ENCODE measurements at regions not wholly inside any gene's neighbourhood (a gene's known extent, or its start where the extent isn't known, plus 50 kb on each side); places are given as distances from the start of the nearest gene placed in this dataset.

DNA sequence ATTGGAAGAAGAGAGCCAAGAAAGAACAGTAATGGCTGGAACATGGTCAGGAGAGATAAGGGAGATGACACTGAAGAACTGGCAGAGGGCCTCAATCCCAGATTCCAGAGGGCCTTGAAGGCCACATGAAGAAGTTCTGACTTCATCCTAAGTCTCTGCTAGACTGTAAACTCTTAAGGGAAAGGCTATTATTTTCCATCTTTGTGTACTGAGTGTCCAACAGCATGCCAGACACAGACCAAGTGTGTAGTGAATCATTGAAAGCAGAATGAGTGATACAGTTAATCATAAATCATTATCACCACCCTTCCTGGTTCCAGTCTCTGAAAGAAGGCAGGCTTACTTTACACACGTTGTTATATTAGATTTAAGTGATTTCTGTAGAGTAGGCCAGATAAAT, 185.3 kb upstream of the C11orf87 start:
- Histone ChIP-seq H3K9me3 (ENCODE audit: control insufficient read depth, low read depth, low read length) (no peaks in the 10 kb centered on the region), H3K9ac (ENCODE audit: low read length) (no peak overlapping the region), H3K4me3 (ENCODE audit: low read length) (no peak overlapping the region), H3K4me1 (ENCODE audit: control insufficient read depth, low read depth, low read length) (no peaks in the 10 kb centered on the region), H3K27me3 (ENCODE audit: control insufficient read depth, insufficient read depth, low read length) (no peaks in the 10 kb centered on the region), H3K36me3 (ENCODE audit: control insufficient read depth, low read depth, low read length) (no peaks in the 10 kb centered on the region), H3K27ac (ENCODE audit: low read length) (no peak overlapping the region)

DNA sequence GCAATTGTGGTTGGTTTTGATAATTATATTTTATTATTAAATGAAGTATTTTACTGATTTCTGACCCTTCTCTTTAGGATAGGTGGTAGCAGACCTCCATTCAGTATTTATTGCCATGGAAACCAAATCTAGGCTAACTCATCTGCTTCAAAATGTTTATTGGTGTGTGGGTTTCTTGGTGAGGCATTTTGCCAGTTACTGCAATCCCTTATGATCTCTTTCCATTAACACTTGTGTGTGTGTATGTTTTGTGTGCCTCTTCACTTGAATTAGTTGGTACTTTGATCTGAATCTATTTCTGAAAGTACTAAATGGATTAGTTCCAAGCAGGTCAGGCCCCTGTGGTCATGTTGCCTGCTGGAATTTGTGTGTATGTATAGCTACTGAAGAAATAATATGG, 184.4 kb upstream of the C11orf87 start:
- Histone ChIP-seq H3K9me3 (ENCODE audit: control insufficient read depth, low read depth, low read length) (no peaks in the 10 kb centered on the region), H3K4me3 (ENCODE audit: low read length) (no peak overlapping the region), H3K9ac (ENCODE audit: low read length) (no peak overlapping the region), H3K27ac (ENCODE audit: low read length) (no peak overlapping the region), H3K4me1 (ENCODE audit: control insufficient read depth, low read depth, low read length) (no peaks in the 10 kb centered on the region), H3K36me3 (ENCODE audit: control insufficient read depth, low read depth, low read length) (no peaks in the 10 kb centered on the region), H3K27me3 (ENCODE audit: control insufficient read depth, insufficient read depth, low read length) (no peaks in the 10 kb centered on the region)

DNA sequence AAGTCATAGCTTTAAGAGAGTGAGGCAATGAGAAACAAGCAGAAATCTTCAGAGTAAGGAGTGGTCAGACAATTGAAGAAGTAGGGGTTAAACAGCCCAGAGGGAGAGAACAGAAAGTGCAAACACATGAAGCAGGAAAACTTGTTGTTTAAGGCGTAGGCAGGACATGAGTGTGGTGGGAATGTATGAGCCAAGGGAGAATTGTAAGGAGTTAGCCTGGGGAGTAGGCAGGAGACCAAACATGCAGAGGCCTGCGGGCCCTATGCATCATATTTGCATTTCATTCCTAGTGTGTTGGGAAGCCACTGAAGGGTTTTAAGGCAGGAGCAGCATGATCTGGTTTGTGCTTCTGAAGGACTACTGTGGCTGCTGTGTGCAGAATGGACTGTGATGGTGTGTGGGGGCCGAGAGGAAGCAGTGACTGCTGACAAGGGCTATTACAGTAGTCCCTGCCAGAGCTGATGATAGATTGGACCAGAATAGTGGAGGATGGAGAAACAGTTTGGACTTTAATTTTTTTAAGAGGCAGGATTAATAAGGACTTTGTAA, 179.9 kb upstream of the C11orf87 start:
- H3K27ac ChIP-seq (ENCODE audit: low read length), result no peak overlapping the region
- H3K4me3 ChIP-seq (ENCODE audit: low read length), result no peak overlapping the region
- H3K36me3 ChIP-seq (ENCODE audit: control insufficient read depth, low read depth, low read length), result no peaks in the 10 kb centered on the region
- H3K9me3 ChIP-seq (ENCODE audit: control insufficient read depth, low read depth, low read length), result no peaks in the 10 kb centered on the region
- H3K9ac ChIP-seq (ENCODE audit: low read length), result no peak overlapping the region
- no peaks in the 10 kb centered on the region for H3K27me3 ChIP-seq (ENCODE audit: control insufficient read depth, insufficient read depth, low read length)
- no peaks in the 10 kb centered on the region for H3K4me1 ChIP-seq (ENCODE audit: control insufficient read depth, low read depth, low read length)

DNA sequence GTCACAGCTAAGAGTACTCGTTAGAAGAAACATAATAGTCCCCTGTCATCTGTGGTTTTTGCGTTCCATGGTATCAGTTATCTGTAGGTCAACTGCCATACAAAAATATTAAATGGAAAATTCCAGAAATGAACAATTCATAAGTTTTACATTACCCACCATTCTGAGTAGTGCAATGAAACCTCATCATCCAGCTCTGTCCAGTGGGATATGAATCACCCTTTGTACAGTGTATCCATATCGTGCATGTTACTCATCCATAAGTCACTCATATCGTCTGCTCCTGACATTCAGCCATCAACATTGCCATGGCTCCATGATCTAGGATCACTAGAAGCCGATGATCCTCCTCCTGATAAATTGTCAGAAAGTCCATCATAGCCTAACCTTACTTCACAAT, 174.9 kb upstream of the C11orf87 start:
- no peaks in the 10 kb centered on the region for H3K4me1 ChIP-seq (ENCODE audit: control insufficient read depth, low read depth, low read length)
- no peak overlapping the region for H3K27ac ChIP-seq (ENCODE audit: low read length)
- H3K27me3 ChIP-seq (ENCODE audit: control insufficient read depth, insufficient read depth, low read length), result no peaks in the 10 kb centered on the region
- no peaks in the 10 kb centered on the region for H3K36me3 ChIP-seq (ENCODE audit: control insufficient read depth, low read depth, low read length)
- H3K4me3 ChIP-seq (ENCODE audit: low read length), result no peak overlapping the region
- H3K9ac ChIP-seq (ENCODE audit: low read length), result no peak overlapping the region
- no peaks in the 10 kb centered on the region for H3K9me3 ChIP-seq (ENCODE audit: control insufficient read depth, low read depth, low read length)

DNA sequence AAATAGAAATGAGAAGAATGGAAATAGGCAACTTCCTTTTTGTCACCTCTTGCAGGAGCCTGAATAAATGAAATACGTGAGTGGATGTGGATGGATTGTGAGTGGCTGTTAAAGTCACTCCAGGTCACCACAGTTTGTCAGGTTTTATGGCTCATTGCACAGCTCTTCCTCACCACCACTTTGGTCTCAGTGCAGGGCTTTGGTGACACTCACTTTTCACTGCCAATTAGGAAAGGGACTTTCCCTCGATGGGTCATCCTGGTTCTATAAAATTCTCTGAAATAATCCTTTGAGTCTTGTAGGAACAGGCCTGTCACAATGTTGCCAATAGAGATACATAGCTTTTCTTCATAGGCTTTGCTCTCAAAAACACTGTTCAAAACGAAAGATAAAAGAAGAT, 172.4 kb upstream of the C11orf87 start:
- Histone ChIP-seq H3K4me3 (ENCODE audit: low read length) (no peak overlapping the region), H3K36me3 (ENCODE audit: control insufficient read depth, low read depth, low read length) (no peaks in the 10 kb centered on the region), H3K27me3 (ENCODE audit: control insufficient read depth, insufficient read depth, low read length) (no peaks in the 10 kb centered on the region), H3K27ac (ENCODE audit: low read length) (no peak overlapping the region), H3K9ac (ENCODE audit: low read length) (no peak overlapping the region), H3K4me1 (ENCODE audit: control insufficient read depth, low read depth, low read length) (no peaks in the 10 kb centered on the region), H3K9me3 (ENCODE audit: control insufficient read depth, low read depth, low read length) (no peaks in the 10 kb centered on the region)

DNA sequence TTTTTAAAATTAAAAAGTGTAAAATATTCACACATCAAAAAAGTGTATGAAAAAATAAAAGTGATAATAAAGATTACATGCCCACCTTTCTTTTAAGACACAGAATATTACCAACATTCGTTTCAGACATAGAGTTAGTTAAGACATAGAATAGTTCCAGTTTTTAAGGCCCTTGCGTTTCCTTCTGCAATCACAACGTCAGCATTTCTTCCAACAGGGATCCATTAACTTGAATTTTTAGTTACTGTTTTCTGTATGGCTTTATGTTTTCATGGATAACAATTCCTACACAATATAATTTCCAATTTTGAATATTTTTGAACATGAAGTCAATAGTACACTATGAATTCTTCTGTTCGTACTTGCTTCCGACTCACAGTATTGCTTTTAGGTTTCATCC, 170.8 kb upstream of the C11orf87 start:
- Histone ChIP-seq H3K4me3 (ENCODE audit: low read length) (no peak overlapping the region), H3K27me3 (ENCODE audit: control insufficient read depth, insufficient read depth, low read length) (no peaks in the 10 kb centered on the region), H3K4me1 (ENCODE audit: control insufficient read depth, low read depth, low read length) (no peaks in the 10 kb centered on the region), H3K9ac (ENCODE audit: low read length) (no peak overlapping the region), H3K9me3 (ENCODE audit: control insufficient read depth, low read depth, low read length) (no peaks in the 10 kb centered on the region), H3K36me3 (ENCODE audit: control insufficient read depth, low read depth, low read length) (no peaks in the 10 kb centered on the region), H3K27ac (ENCODE audit: low read length) (no peak overlapping the region)

DNA sequence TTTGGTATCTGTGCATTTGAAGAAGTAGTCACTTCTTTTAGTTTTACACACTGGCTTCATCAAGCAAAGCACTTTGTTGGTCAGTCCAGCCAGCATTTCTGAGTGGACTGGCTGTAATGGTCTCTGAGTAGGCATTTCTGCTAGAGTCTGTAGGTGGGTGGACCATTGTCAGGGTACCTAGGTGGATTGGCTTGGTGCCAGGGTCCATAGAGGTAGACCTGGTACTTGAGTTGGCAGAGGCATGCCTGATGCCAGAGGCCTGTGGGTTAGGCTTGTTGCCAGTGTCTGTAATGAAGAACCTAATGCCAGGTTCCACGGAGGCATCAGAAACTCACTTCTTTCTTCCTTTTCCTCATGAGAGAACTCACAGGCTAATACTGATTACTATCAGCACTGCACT, 157.9 kb upstream of the C11orf87 start:
- Histone ChIP-seq H3K4me1 (ENCODE audit: control insufficient read depth, low read depth, low read length) (no peaks in the 10 kb centered on the region), H3K36me3 (ENCODE audit: control insufficient read depth, low read depth, low read length) (no peaks in the 10 kb centered on the region), H3K27ac (ENCODE audit: low read length) (no peak overlapping the region), H3K4me3 (ENCODE audit: low read length) (no peak overlapping the region), H3K9ac (ENCODE audit: low read length) (no peak overlapping the region), H3K9me3 (ENCODE audit: control insufficient read depth, low read depth, low read length) (peaks cover 11% of the 10 kb centered on the region), H3K27me3 (ENCODE audit: control insufficient read depth, insufficient read depth, low read length) (no peaks in the 10 kb centered on the region)

DNA sequence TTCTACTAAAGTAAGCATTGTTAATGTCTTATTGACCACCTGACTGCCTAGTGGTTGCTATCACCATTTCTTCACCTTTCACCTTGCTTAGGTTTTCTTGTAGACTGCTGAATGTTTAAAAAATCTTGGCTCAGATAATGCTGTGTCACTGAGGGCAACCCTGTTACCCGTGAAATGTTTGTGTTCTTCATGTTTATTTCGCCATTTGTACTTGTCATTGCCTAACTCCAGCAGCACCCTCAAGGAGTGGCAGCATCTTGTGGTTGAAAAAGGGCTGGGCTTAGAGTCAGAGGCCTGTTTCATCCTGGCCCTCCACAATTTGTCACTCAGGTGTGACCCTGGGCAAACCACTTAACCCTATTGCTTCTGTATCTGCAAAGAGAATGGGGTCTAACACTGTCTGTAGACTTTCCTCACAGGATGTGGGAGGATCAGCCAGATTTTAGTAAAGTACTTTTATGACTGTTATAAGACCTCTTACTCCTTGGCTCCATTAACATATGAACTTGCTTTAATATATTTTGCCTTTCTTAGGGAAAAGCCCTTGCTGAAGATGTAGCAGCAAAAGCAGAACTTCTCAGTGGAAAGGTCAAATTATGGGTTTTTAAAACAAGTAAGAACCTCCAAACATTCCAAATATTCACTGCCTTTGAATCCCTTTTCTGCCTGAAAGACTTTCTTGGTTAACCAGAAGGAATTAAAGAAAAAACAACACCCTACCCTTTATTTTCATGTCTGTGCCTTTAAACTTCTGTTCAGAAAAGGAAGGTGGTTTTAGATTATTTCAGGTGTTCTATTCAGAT, 154.5 kb upstream of the C11orf87 start:
- H3K9ac ChIP-seq (ENCODE audit: low read length), result no peak overlapping the region
- H3K27me3 ChIP-seq (ENCODE audit: control insufficient read depth, insufficient read depth, low read length), result no peaks in the 10 kb centered on the region
- no peak overlapping the region for H3K4me3 ChIP-seq (ENCODE audit: low read length)
- H3K9me3 ChIP-seq (ENCODE audit: control insufficient read depth, low read depth, low read length), result peaks cover 8% of the 10 kb centered on the region
- H3K36me3 ChIP-seq (ENCODE audit: control insufficient read depth, low read depth, low read length), result no peaks in the 10 kb centered on the region
- no peaks in the 10 kb centered on the region for H3K4me1 ChIP-seq (ENCODE audit: control insufficient read depth, low read depth, low read length)
- no peak overlapping the region for H3K27ac ChIP-seq (ENCODE audit: low read length)

DNA sequence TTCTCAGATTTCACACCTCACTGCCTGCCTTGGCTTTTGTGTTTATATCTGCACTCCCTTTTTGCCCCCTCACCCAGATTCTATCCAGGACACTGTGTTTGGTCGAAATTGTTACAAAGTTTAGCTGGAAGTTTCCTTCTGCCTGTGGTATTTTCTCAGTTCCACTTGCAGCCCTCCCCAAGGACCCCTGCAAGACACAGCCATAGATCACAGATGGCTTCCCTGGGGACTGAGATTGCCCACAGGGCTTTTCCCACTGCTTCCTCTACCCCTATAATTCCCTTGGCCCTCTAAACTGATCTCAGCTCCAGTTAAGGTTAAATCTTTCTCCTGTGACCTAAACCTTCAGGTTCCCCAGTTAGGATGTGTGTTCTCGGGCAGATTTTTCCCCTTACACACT, 146.1 kb upstream of the C11orf87 start:
- no peak overlapping the region for H3K27ac ChIP-seq (ENCODE audit: low read length)
- H3K36me3 ChIP-seq (ENCODE audit: control insufficient read depth, low read depth, low read length), result no peaks in the 10 kb centered on the region
- H3K9me3 ChIP-seq (ENCODE audit: control insufficient read depth, low read depth, low read length), result peaks cover 3% of the 10 kb centered on the region
- H3K9ac ChIP-seq (ENCODE audit: low read length), result no peak overlapping the region
- no peaks in the 10 kb centered on the region for H3K27me3 ChIP-seq (ENCODE audit: control insufficient read depth, insufficient read depth, low read length)
- H3K4me3 ChIP-seq (ENCODE audit: low read length), result no peak overlapping the region
- H3K4me1 ChIP-seq (ENCODE audit: control insufficient read depth, low read depth, low read length), result no peaks in the 10 kb centered on the region

DNA sequence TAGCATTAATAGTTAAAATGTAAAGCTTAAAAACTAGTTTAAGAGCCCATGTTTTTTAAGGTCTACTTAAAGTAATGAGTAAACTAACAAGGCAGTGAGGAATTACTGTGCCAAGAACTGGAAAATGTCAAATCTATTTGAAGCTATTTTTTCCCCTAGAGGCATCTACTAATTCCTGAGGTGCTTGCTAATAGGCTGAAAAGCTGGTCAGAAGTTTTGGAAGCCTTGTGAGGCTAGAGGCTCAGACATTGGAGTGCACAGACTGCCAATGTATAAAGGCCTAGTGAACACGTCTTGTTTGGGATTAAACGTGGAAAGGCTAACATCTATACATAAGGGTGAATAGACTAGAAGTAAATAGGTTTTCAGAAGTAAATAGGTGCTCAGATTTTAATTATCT, 136.5 kb upstream of the C11orf87 start:
- Histone ChIP-seq H3K27me3 (ENCODE audit: control insufficient read depth, insufficient read depth, low read length) (no peaks in the 10 kb centered on the region), H3K36me3 (ENCODE audit: control insufficient read depth, low read depth, low read length) (no peaks in the 10 kb centered on the region), H3K4me3 (ENCODE audit: low read length) (no peak overlapping the region), H3K9ac (ENCODE audit: low read length) (no peak overlapping the region), H3K4me1 (ENCODE audit: control insufficient read depth, low read depth, low read length) (no peaks in the 10 kb centered on the region), H3K27ac (ENCODE audit: low read length) (no peak overlapping the region), H3K9me3 (ENCODE audit: control insufficient read depth, low read depth, low read length) (peaks cover 3% of the 10 kb centered on the region)

DNA sequence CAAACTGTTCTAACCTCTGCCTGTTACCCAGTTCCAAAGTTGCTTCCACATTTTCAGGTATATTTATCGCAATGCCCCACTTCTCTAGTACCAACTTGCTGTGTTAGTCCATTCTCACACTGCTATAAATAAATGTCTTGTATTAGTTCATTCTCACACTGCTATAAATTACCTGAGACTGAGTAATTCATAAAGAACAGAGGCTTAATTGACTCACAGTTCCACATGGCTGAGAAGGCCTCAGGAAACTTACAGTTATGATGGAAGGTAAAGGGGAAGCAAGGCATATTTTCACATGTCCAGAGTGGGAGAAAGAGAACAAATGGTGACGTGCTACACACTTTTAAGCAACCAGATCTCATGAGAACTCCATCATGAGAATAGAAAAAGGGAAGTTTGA, 130.4 kb upstream of the C11orf87 start:
- no peak overlapping the region for H3K27ac ChIP-seq (ENCODE audit: low read length)
- no peaks in the 10 kb centered on the region for H3K9me3 ChIP-seq (ENCODE audit: control insufficient read depth, low read depth, low read length)
- H3K27me3 ChIP-seq (ENCODE audit: control insufficient read depth, insufficient read depth, low read length), result no peaks in the 10 kb centered on the region
- no peaks in the 10 kb centered on the region for H3K4me1 ChIP-seq (ENCODE audit: control insufficient read depth, low read depth, low read length)
- H3K9ac ChIP-seq (ENCODE audit: low read length), result no peak overlapping the region
- no peak overlapping the region for H3K4me3 ChIP-seq (ENCODE audit: low read length)
- no peaks in the 10 kb centered on the region for H3K36me3 ChIP-seq (ENCODE audit: control insufficient read depth, low read depth, low read length)

DNA sequence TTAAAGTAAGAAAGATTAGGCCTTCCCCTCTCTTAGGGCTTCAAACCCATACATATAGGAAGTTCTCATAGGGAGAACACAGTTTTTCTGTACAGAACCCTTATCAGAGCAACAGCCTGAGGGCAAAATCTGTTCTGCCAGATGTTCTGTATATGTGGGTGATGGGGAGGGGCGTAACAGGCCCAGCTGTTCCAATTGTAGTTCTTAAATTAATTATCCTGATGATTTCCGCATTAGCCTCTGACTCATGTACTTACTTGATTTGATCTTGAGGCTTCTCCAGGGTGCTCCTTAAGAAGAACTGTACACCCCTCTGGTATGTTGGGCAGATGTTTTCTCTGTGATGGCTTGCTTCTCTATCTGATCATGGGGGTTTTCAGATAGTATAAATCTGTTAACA, 123.1 kb upstream of the C11orf87 start:
- Histone ChIP-seq H3K9ac (ENCODE audit: low read length) (no peak overlapping the region), H3K4me3 (ENCODE audit: low read length) (no peak overlapping the region), H3K4me1 (ENCODE audit: control insufficient read depth, low read depth, low read length) (peaks cover 8% of the 10 kb centered on the region), H3K27ac (ENCODE audit: low read length) (no peak overlapping the region), H3K36me3 (ENCODE audit: control insufficient read depth, low read depth, low read length) (no peaks in the 10 kb centered on the region), H3K9me3 (ENCODE audit: control insufficient read depth, low read depth, low read length) (no peaks in the 10 kb centered on the region), H3K27me3 (ENCODE audit: control insufficient read depth, insufficient read depth, low read length) (no peaks in the 10 kb centered on the region)
